Lung (tissue), 11 donors: ENCODE measurements at regions not wholly inside any gene's neighbourhood (a gene's known extent, or its start where the extent isn't known, plus 50 kb on each side); places are given as distances from the start of the nearest gene placed in this dataset.

Experiments used
- ATAC-seq: fragments of 200-7000 bp; cut with Tn5 transposase; one replicate; pipeline ENCODE4 v1.9.1; 2020; ENCODE audit warnings: moderate number of reproducible peaks; ENCODE audit not compliant: insufficient read depth, low FRiP score
- DNase-seq, 3 donors: peaks; one replicate each; pipeline ENCODE4 v3.0.0-alpha.2; 2013 to 2017
- H3K27ac ChIP-seq, 2 donors: one replicate each; pipeline ENCODE4 v1.5.1; 2013; ENCODE audit warnings: mild to moderate bottlenecking in 2 of 2, moderate library complexity in 2 of 2, control low read depth in 1 of 2, inconsistent platforms in 1 of 2, low read depth in 1 of 2, low read length in 1 of 2
- H3K27me3 ChIP-seq, 3 donors: one replicate each; pipeline ENCODE4 v1.5.1; 2013; ENCODE audit warnings: low read length in 2 of 3; ENCODE audit not compliant: control insufficient read depth in 3 of 3, insufficient read depth in 3 of 3
- H3K36me3 ChIP-seq, 4 donors: one replicate each; pipeline ENCODE4 v1.5.1; 2013; ENCODE audit warnings: low read length in 4 of 4, mild to moderate bottlenecking in 1 of 4, moderate library complexity in 1 of 4; ENCODE audit not compliant: control insufficient read depth in 4 of 4, insufficient read depth in 4 of 4
- H3K4me1 ChIP-seq, 5 donors: one replicate each; pipeline ENCODE4 v1.5.1; 2013; ENCODE audit warnings: low read length in 5 of 5, mild to moderate bottlenecking in 2 of 5, moderate library complexity in 1 of 5; ENCODE audit not compliant: control insufficient read depth in 5 of 5, insufficient read depth in 5 of 5
- H3K4me3 ChIP-seq: one replicate; pipeline ENCODE4 v1.5.1; 2013; ENCODE audit warnings: mild to moderate bottlenecking, control low read depth, moderate library complexity
- H3K9ac ChIP-seq, 2 donors: one replicate each; pipeline ENCODE4 v1.5.1; 2013; ENCODE audit warnings: low read length in 2 of 2, control low read depth in 1 of 2; ENCODE audit not compliant: insufficient read depth in 1 of 2
- H3K9me3 ChIP-seq, 4 donors: one replicate each; pipeline ENCODE4 v1.5.1; 2013; ENCODE audit warnings: low read length in 3 of 4, mild to moderate bottlenecking in 1 of 4, moderate library complexity in 1 of 4; ENCODE audit not compliant: control insufficient read depth in 4 of 4, insufficient read depth in 3 of 4
- CTCF ChIP-seq: IDR thresholded peaks from 2 replicates; pipeline ENCODE4 v1.5.1; 2012; ENCODE audit warnings: mild to moderate bottlenecking; ENCODE audit errors: control extremely low read depth, extremely low read depth
- WGBS, 2 donors: extraction: QIAGEN DNeasy Blood & Tissue Kit; methylation state at CpG; one replicate each; pipeline ENCODE4 v1.1.7; 2013; 5-methylcytosine and 5-hydroxymethylcytosine counted together
- donor health status: control.
- donor health status: control.
- donor health status: Bipolar disorder and iron deficiency.
- donor health status: healthy.
- donor health status: DM: yes; HTN: yes; CAD: no.

- TF ChIP-seq CTCF, result no peak
- no peaks in the 10 kb centered on the region for H3K36me3 ChIP-seq
- 89 to 93% methylated on average over 3 of the region's 3 CpGs for WGBS, 2 donors
- H3K9me3 ChIP-seq, result no peaks in the 10 kb centered on the region
- DNase-seq (no peak), ATAC-seq (no peak)
- peaks cover 0 to 20% (median 8%) of the 10 kb centered on the region in 3 donors for H3K27me3 ChIP-seq
- H3K9ac ChIP-seq, result no peak overlapping the region
- peaks cover 0 to 4% (median 0%) of the 10 kb centered on the region in 5 donors for H3K4me1 ChIP-seq
- H3K4me3 ChIP-seq, result no peak overlapping the region
- H3K27ac ChIP-seq, result no peak overlapping the region
Observed at GRCh38 chr10:8507156-8507555, 452.7 kb downstream of the GATA3 start.

GRCh38 chr10:8508882-8509281 lies 454.4 kb downstream of the GATA3 start:
- WGBS, 2 donors, result 93 to 94% methylated on average over 2 of the region's 2 CpGs

GRCh38 chr10:8510471-8510870 lies 456.0 kb downstream of the GATA3 start:
- no peaks in the 10 kb centered on the region for H3K4me1 ChIP-seq
- no peaks in the 10 kb centered on the region for H3K9me3 ChIP-seq
- H3K9ac ChIP-seq, result no peak overlapping the region
- ATAC-seq, result no peak
- WGBS, 2 donors, result 84 to 97% methylated on average over 1 of the region's 1 CpG
- no peak overlapping the region for H3K4me3 ChIP-seq
- no peaks in the 10 kb centered on the region for H3K36me3 ChIP-seq
- peaks cover 0 to 10% (median 9%) of the 10 kb centered on the region in 3 donors for H3K27me3 ChIP-seq
- DNase-seq, result no peak
- H3K27ac ChIP-seq, result no peak overlapping the region
- no peak for TF ChIP-seq CTCF

More at GRCh38 chr10:8508882-8509281, 454.4 kb downstream of the GATA3 start:
- no peak for DNase-seq
- Histone ChIP-seq H3K4me1 (peaks cover 0 to 4% (median 0%) of the 10 kb centered on the region in 5 donors), H3K27ac (no peak overlapping the region), H3K27me3 (peaks cover 0 to 12% (median 10%) of the 10 kb centered on the region in 3 donors), H3K9ac (no peak overlapping the region), H3K36me3 (no peaks in the 10 kb centered on the region), H3K9me3 (no peaks in the 10 kb centered on the region), H3K4me3 (no peak overlapping the region)
- no peak for TF ChIP-seq CTCF
- no peak for ATAC-seq

GRCh38 chr10:8511026-8511425 lies 456.5 kb downstream of the GATA3 start:
- DNase-seq (no peak), ATAC-seq (no peak)
- no peak overlapping the region for H3K27ac ChIP-seq
- peaks cover 0 to 5% (median 4%) of the 10 kb centered on the region in 3 donors for H3K27me3 ChIP-seq
- H3K4me1 ChIP-seq, result no peaks in the 10 kb centered on the region
- no peaks in the 10 kb centered on the region for H3K9me3 ChIP-seq
- TF ChIP-seq CTCF, result no peak
- H3K4me3 ChIP-seq, result no peak overlapping the region
- WGBS, 2 donors, result 68 to 83% methylated on average over 4 of the region's 4 CpGs
- no peaks in the 10 kb centered on the region for H3K36me3 ChIP-seq
- no peak overlapping the region for H3K9ac ChIP-seq
